DMS114 treated with DMSO at 0.1 percent for 48 hours (cell line): ENCODE measurements at regions not wholly inside any gene's neighbourhood (a gene's known extent, or its start where the extent isn't known, plus 50 kb on each side); places are given as distances from the start of the nearest gene placed in this dataset.
"Not testable (repeated sequence)": the region's sequence is repeated elsewhere in the genome, so short reads cannot be mapped to it uniquely, and the experiment has no call there.

Experiments
- DNase-seq: peaks from one replicate; lab custom pipeline; 2025; ENCODE audit not compliant: unreplicated experiment; lab: John Stamatoyannopoulos, UW

DNA sequence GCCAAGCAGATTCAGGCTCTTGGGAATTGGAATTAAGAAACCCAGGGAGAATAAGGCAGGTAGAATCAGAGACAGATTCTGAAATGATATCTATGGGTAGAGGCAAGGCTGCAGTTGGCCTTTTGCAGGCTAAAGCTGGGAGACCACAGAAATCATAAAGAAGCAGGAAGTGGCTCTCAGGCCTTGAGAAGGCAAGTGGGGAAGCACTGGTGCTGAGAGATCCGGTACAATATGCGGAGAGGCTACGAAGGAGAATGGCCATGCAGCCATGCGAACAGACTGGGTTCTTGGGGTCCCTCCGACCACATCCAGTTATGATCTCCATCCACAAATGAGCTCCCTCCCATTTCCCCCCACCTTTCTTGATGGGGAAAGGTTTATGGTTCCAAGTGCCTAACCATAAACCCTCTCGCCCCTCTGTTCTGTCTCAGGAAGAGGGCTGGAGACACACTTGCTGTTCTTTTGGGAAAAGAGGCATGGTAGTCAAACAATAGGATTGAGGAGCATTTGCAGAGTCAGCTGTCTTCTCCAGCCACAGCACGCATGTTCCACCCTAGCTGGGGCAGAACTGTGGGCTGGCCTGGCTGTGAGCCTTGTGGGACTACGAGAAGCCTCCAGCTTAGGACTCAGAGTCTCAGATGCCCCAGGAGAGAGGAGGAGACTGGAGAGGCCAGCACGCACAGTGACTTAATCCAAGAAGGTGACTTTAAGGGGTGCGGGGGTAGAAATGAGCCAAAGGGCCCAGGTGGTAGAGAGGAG is 99.6 kb downstream of the RPLP1 start:
- DNase-seq: no peak

DNA sequence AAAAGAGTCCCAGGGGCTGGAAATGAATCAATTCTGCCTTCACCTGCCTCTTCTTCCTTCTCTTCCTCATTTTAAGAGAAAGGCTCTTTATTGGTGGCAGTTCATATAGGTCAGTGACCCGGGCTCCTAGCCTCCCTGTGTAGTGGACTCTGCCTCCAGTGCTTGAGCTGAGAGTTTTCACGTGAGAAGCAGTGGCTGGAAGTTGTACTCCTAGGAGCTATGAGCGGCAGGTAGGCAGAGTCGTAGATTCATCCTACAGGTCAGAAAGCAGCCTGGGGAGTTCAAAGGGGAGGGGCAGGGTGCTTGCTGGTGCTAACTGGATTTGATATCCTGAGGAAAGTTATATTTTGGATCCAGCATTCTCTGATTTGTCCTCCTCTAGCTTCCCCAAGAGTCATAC is 101.1 kb downstream of the RPLP1 start:
- no peak for DNase-seq

DNA sequence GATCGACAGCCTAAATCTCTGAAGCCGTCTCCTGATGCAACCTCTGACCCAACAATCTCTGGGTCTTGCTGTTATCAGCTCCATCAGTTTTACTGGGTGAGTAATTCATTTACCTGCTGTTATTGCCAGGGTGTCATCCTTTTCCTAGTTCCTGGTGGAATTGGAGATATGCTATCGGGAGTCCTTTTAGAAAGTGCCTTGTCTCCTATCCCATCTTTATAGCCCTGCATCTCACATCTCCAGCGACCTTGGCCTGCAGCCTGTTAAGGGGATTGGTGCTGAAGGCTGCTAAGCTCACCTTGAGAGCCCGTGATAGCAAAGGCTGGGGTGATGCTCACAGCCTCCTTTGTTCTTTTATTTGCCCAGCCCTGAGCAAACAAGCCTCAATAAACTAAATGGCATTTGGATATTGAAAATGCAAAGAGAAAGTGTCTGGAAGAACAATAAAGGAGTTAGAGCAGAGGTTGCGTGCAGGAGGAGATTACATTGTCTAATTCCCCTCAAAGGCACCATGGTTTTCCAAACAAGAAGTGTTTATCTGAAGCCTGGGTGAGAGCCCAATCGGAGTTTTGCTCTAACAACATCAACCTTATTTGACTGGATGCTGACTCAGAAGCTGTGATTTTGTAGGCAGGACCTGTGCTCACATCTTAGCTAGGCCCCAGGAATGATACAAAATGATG is 101.8 kb downstream of the RPLP1 start:
- DNase-seq: no peak

DNA sequence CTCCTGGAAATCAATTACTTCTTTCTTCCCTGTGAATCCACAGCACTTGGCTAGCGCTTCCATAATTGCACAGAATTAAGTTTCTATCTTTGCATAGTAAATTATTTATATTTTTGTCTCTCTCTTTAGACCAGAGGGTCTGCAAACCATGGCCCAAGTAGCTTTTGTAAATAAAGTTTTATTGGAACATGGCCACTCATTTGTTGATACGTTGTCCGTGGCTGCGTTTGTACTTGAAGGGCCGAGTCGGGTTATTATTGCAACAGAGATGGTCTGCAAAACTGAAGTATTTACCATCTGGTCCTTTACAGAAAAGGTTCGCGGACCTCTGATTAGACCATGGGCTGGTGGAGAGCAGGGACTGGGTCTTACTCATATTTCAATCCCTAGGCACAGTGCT is 102.5 kb downstream of the RPLP1 start:
- DNase-seq: no peak

DNA sequence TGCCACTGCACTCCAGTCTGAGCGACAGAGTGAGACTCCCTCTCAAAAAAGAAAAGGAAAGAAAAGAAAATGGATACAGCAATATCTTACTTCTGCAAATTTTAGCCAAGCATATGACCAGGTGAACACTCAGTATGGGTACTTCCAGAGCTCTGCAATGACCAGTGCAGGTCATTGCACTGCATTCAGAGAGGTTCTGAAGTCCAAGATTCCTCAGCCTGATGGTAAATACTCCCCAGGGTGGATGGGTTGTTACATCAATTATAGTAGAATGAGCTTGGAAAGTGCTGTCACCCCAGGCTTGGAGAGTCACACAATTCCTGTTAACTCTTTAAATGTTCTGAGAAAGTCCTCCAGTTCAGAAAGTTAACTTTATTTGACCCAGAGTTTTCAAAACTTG is 103.7 kb downstream of the RPLP1 start:
- no peak for DNase-seq

DNA sequence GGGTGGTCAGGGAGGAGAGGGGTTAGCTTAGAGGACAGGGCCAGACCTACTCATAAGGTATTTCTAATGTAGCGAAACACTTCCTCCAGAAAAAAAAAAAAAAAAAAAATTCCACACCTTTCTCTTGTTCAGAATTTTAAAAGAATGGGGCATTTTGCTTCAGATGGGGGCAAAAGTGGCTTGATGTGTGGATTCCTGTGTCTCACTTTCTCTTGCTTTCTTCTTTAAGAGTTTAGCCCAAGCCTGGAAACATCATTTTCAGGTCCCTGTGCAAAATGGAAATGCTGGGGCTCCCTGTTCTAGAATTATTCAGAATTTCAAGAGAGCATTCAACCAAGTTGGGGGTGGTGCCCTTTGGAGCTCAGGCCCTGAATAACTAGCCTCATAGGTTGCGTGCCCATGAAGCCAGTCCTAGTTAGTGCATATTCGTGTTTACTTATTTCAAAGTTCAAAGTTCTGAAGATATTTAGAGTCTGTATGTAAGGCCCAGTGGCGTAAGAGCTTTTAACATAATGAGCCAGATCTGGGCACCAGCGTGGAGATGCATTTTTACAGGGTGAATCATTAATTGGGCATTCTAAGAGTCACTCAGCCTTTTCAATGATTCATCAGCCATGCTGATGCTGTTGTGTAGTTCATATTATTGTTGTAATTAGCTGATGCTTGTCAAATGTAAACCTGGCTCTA is 104.5 kb downstream of the RPLP1 start:
- no peak for DNase-seq

DNA sequence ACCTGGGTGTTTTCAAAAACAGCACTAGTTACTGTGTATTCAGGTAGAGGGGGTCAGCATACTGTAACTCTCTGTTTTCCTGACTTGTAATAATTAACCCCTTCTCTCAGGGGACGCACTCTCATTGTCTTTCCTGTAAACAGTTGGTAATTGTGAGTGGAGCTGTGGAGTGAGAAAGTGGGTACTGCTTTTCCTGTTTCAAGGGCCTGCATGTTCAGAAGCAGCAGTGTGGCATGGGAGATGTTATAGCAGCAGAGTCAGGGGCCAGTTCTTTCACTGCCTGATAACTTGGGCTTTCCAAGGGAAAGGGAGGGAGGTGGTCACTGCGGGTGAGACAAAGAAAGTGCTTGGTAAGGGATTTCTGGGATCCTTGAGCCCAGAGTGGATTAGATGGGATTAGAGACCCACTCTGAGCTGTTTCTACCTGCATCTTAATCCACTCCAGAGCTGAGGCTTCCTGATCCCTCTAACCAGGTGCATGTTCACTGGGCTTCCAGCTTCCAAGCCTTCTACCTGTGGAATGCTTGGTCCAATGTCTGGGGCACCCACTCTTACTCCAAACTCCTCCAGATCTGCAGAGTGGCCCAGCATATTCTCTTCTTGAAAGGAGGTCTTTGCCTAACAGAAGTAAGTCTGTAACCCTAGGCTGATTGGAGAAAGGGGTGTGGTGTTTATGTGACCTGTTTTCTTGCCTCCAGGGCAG is 105.2 kb downstream of the RPLP1 start:
- DNase-seq: no peak

DNA sequence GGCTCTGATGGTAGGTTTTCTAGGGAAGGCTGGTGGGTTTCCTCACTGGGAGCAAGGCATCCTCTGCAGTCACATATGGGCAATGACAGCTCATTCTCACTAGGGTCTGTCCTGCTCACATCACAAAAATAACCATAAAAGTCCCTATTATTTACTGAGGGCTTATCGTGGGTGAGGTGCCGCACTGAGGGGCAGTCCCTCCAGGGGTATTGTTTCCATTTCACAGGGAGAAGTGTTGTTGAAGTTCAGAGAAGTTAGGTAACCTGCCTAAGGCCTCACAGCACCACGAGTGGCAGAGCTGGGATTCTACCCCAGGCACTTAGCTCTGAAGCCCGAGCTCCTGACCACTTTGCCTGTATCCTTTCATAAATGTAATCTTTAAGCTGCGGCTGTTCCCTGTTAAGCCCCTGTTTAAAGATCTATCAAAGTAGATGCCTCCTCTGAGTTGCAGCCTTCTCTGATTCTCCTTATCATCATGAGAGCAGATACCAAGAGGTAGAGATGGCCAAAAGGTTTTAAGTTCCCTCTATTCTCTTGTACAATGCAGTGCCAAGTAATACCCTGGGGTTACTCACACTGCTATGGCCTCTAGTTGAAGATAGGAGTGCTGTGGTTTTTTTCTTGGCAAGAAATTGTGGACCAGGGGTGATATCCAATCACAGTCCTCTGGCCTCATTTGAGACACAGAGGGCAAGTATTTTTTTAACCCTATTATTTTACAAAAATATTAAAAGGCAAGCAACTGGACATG is 107.0 kb downstream of the RPLP1 start:
- DNase-seq: no peak

DNA sequence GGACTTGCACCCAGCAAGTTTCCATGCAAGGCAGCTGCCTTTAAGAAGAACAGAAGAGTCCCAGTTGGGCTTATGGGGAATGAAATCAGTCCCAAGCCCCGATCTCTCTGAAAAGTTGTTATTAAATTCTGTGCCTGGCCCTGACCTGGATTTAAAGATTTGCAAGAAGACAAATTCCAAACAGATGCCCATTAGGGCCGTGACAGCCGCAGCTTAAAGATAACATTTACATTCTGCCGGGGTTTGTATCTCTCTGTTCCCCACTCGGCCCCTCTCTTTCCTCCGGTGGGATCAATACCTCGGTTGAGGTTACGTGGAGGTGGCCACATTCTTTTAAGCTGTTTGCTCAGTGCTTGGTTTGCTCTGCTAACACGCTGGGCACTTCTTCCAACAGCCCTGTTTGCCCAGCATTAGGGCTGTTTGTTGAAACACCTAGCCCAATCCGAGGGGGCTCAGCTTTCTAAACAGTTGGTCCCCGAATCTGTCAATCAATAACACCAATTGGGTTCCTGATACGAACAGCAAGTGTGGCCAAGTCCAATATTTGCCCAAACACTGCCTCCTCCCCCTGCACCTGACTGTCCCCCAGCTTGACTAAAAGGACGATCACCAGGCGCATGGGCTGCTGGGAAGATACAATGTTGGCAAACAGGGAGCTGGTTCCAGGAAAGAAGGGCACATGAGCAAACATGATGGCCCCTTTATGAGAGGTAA is 108.6 kb downstream of the RPLP1 start:
- DNase-seq: no peak

DNA sequence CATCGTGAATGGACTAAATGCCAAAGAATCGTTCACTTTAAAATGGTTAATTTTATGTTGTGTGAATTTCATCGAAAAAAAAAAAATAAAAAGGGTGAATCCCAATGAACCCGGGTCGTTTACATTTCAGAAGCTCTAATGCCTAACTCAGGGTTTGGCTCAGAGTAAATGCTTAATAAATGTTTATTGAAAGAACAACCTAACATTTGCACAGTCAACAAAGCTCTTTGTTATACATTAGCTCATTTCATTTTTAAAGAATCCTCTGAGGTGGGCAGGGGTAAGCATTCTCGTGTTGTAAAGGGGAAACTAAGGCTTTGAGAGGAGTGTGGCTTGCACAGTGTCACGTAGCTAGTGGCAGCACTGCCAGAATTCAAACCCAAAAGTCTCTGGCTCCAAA is 109.5 kb downstream of the RPLP1 start:
- no peak for DNase-seq

DNA sequence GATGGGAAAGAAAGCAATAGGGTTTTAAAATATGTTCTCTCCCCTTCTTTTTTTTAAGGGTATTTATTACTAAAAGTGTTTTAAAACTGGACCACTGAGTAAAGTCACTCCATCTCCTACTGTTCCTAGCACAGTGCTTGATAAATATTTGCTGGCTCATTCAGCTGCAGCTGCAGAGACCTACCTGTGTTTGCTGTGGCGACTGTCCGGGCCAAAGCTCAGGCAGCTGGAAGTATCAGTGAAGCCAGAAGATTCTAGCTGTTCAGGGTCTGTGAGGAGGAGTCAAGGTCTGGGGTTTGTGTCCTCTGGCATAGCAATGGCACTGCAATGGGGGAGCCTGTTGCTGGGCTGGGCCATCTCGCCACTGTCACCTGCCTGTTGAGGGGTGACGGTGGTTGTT is 109.9 kb downstream of the RPLP1 start:
- DNase-seq: no peak

DNA sequence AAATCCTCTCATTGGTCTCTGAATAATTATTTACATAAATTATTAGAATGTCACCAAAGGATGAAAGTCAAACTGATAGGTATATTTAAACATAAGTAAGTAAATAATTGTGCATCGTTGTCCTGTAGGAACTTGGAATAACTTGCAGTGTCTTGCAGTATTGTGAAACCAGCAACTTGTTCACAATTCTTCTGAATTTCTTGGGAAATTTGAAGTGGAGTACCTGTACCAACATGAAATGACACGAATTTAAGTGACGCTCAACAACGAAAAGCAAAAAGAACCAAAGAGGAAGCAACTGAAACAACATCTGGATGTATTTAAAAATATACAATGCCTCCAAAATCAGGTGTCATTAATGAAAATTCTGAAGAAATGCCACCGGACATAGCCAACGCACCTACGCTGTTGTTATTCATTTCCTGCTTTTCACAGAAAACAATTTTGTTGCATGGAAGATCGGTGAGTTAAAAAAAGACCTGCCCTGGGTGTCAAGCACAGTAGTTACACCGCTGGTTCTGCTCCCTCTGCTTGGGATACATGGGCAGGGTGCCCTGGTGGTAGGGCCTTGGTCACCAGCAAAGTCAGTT is 112.5 kb downstream of the RPLP1 start:
- no peak for DNase-seq

DNA sequence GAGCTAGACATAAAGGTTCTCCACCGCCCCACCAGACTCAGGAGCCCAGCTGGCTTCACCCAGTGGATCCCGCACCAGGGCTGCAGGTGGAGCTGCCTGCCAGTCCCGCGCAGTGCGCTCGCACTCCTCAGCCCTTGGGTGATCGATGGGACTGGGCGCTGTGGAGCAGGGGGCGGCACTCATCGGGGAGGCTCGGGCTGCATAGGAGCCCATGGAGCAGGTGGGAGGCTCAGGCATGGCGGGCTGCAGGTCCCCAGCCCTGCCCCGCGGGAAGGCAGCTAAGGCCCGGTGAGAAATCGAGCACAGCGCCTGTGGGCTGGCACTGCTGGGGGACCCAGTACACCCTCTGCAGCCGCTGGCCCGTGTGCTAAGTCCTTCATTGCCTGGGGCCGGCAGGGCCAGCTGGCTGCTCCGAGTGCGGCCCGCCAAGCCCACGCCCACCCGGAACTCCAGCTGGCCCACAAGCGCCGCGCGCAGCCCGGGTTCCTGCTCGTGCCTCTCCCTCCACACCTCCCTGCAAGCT is 114.7 kb downstream of the RPLP1 start:
- not testable (repeated sequence) for DNase-seq

DNA sequence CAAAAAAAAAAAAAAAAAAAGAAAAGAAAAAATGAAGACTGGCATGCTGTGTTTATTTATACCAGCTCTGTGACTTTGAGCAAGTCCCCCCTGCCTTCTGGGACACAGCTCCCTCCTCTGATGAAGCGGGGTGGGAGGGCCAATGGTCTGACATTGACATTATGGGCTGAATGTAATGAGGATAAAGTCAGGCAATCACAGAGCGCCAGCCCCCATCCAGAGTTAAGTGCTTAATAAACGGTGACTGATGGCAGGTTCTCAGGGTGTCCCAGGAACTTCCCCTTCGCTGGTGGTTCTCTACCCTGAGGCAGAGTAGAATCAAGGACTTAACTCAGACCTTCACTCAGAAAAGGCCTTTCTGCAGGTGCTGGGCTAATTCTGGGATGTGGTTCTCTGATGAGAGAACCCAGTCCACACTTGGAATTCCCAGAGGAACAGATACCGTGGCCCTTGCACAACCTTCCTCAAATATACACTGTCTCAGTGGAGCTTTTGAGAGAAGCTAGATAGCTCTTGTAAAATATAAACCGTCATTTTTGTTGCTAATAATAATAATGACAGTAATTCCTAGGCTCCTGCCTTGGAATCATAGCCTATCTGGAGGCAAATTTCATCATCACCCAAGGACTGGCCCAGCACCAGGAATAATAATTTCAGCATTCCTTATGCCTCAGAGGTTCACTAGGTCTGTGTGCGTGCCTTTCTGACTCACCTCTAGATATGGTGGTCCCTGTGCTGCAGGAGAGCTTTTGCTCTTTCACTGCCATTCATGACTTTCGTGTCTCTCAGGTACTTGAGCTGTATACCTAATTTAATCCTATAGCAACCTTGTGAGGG is 115.8 kb downstream of the RPLP1 start:
- no peak for DNase-seq

DNA sequence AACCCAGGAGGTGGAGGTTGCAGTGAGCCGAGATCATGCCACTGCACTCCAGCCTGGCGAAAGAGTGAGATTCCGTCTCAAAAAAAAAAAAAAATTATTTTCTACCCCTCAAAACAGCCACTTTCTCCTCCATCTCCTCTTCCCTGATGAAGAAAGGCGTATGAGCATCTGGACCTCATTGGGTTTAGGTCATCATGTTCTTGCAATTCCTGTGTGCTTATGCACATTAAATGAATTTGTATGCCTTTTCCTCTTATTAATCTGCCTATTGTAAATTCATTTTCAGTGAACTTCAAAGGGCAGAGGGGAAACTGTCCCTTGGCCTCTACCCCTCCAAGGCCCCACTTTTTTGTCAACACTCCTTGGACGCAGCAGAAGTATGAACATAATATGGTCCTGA is 117.8 kb downstream of the RPLP1 start:
- no peak for DNase-seq

DNA sequence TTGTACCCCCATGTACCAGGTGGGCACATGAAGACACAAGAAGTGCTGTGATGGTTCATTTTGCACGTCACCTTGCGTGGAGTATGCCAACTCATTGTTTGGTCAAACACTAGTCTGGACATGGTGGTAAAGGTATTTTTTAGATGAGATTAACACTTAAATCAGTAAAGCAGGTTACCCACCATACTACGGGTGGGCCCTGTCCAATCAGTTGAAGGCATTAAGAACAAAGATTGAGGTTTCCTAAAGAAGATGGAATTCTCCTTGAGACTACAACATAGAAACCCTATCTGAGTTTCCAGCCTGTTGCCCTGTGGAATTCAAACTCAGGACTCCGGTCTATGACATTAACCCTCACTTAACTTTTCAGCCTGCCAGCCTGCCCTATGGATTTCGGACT is 118.4 kb downstream of the RPLP1 start:
- DNase-seq: no peak

DNA sequence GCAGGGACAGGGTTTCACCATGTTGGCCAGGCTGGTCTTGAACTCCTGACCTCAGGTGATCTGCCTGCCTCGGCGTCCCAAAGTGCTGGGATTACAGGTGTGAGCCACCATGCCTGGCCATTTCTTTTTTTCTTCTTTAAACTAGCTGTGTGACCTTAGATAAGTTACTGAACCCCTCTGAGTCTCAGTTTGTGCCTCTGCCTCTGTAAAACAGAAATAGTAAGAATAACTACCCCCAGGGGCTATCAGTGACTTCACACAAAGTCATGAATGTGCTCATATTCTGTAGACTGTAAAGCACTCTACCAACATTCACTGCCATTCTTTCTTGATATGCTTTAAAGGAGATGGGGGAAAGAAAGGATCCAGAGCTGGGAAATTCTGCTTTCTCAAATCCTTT is 120.7 kb downstream of the RPLP1 start:
- DNase-seq: not testable (repeated sequence)

DNA sequence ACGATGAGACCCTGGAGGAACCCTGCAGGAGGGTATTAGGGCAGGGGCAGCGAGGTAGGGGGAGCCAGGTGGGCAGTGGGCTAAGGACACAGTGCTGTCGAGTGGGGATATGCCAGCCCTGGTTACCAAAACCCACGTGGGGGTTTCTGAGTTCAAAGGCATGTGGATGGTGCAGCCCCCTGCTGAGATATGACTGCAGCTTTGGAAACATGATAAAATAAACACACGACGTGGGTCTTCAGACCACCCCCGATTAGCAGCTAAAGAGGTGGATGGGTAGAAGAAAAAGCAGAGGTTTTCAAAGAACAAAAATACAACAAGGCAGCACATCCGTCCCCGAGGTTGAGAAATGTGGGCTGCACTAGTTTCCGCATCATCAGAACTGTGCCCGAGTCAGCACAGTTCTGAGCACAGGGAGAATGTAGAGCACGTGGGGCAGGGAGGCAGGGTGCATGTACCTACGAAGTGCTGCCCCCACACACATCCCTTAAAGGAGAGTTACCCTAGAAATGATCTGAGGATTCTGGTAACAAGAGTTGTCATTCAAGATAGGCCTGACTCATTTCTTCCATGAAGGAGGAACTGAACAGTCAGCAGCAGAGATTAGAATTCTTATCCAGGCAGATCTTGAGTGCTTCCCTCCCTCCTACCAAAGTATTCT is 121.3 kb downstream of the RPLP1 start:
- no peak for DNase-seq
